Sciatic nerve (tissue), 2 donors: ENCODE measurements at regions not wholly inside any gene's neighbourhood (a gene's known extent, or its start where the extent isn't known, plus 50 kb on each side); places are given as distances from the start of the nearest gene placed in this dataset.
"Not testable (repeated sequence)": the region's sequence is repeated elsewhere in the genome, so short reads cannot be mapped to it uniquely, and the experiment has no call there.

ENCODE experiments used
- ATAC-seq: fragments of 200-7000 bp; cut with Tn5 transposase; one replicate; pipeline ENCODE4 v1.9.1; 2020; ENCODE audit warnings: mild to moderate bottlenecking, moderate library complexity
- DNase-seq: peaks from one replicate; pipeline ENCODE4 v3.0.0-alpha.2; 2020; ENCODE audit warnings: low spot score
- intact Hi-C: fragments of 100-400 bp; cut with DNase I; formaldehyde crosslinking; loops from one replicate; pipeline ENCODE4 v1.14.2; 2022
- donor health status: DM: no; HTN: no; CAD: no.
- donor health status: DM: no; HTN: no; CAD: no.

- intact Hi-C loops = no loop called here
- no peak for DNase-seq
- no peak for ATAC-seq
Measured at GRCh38 chr14:27886256-27886655, 880.3 kb upstream of the FOXG1 start.

- intact Hi-C loops = no loop called here
- no peak for ATAC-seq
- DNase-seq = no peak
Measured at GRCh38 chr14:27890259-27890658, 876.3 kb upstream of the FOXG1 start.

- ATAC-seq, intact Hi-C loops, DNase-seq: not testable (repeated sequence)
Measured at GRCh38 chr14:27908484-27908883, 858.1 kb upstream of the FOXG1 start.

GRCh38 chr14:27916326-27916725 lies 850.3 kb upstream of the FOXG1 start:
- ATAC-seq = no peak
- DNase-seq = no peak
- intact Hi-C loops = no loop called here

- DNase-seq = no peak
- no peak for ATAC-seq
- intact Hi-C loops = no loop called here
Measured at GRCh38 chr14:27917896-27918295, 848.7 kb upstream of the FOXG1 start.

- ATAC-seq = no peak
- intact Hi-C loops = no loop called here
- DNase-seq = no peak
Measured at GRCh38 chr14:27927519-27927918, 839.1 kb upstream of the FOXG1 start.

GRCh38 chr14:27929797-27930347 lies 836.7 kb upstream of the FOXG1 start:
- intact Hi-C loops = no loop called here
- no peak for DNase-seq
- ATAC-seq = no peak

- ATAC-seq = no peak
- intact Hi-C loops = no loop called here
- no peak for DNase-seq
Measured at GRCh38 chr14:27938392-27938791, 828.2 kb upstream of the FOXG1 start.

- intact Hi-C loops = no loop called here
- DNase-seq (no peak), ATAC-seq (no peak)
Measured at GRCh38 chr14:27945512-27945911, 821.1 kb upstream of the FOXG1 start.

- intact Hi-C loops = no loop called here
- ATAC-seq (no peak), DNase-seq (no peak)
Measured at GRCh38 chr14:27958757-27959156, 807.8 kb upstream of the FOXG1 start.

GRCh38 chr14:27995691-27996090 lies 770.9 kb upstream of the FOXG1 start:
- DNase-seq (no peak), ATAC-seq (no peak)
- intact Hi-C loops = no loop called here

GRCh38 chr14:28001002-28001401 lies 765.6 kb upstream of the FOXG1 start:
- intact Hi-C loops = no loop called here
- ATAC-seq = no peak
- no peak for DNase-seq

GRCh38 chr14:28012629-28013415 lies 753.8 kb upstream of the FOXG1 start:
- no peak for ATAC-seq
- intact Hi-C loops = no loop called here
- no peak for DNase-seq

GRCh38 chr14:28020112-28020511 lies 746.5 kb upstream of the FOXG1 start:
- intact Hi-C loops = no loop called here
- ATAC-seq (no peak), DNase-seq (no peak)

GRCh38 chr14:28023853-28024252 lies 742.7 kb upstream of the FOXG1 start:
- intact Hi-C loops = no loop called here
- DNase-seq = no peak
- ATAC-seq = no peak

GRCh38 chr14:28052251-28052650 lies 714.3 kb upstream of the FOXG1 start:
- intact Hi-C loops = no loop called here
- ATAC-seq (no peak), DNase-seq (no peak)

- intact Hi-C loops = no loop called here
- DNase-seq = no peak
Measured at GRCh38 chr14:28055008-28055407, 711.6 kb upstream of the FOXG1 start.

GRCh38 chr14:28057359-28058296 lies 709.0 kb upstream of the FOXG1 start:
- DNase-seq = no peak
- intact Hi-C loops = no loop called here

More at GRCh38 chr14:28055008-28055407, 711.6 kb upstream of the FOXG1 start:
- ATAC-seq = no peak

GRCh38 chr14:28059254-28059653 lies 707.3 kb upstream of the FOXG1 start:
- intact Hi-C loops = no loop called here
- no peak for ATAC-seq
- no peak for DNase-seq

More at GRCh38 chr14:28057359-28058296, 709.0 kb upstream of the FOXG1 start:
- no peak for ATAC-seq

GRCh38 chr14:28061006-28061405 lies 705.6 kb upstream of the FOXG1 start:
- ATAC-seq = no peak
- DNase-seq = no peak
- intact Hi-C loops = no loop called here
